ENCODE measurements at regions not wholly inside any gene's neighbourhood (a gene's known extent, or its start where the extent isn't known, plus 50 kb on each side); places are given as distances from the start of the nearest gene placed in this dataset.

DNA sequence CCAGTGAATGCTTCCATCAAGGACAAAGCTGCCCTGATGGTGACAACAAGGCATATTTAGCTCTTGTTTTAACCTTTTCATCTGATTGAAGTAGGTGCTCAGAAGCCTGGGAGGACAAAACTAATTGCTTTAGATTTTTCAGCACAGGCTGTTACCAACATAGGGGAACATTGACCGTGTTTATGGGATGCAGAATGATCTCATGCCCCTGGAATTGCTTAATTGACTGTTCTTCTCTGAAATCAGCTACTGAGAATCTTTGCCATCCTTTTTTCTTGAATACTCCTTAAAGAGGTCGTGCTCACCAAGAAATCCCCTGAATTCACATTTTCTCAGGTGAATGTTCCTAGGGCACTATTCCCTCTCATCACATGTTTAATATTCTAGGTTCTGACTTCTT lies 95.9 kb upstream of the CCDC190 start:
- Histone ChIP-seq H3K18ac (ENCODE audit: insufficient read length, low read depth, low read length) (no peak overlapping the region), H3K79me1 (ENCODE audit: insufficient read depth, low read depth, low read length, poor library complexity, severe bottlenecking) (no peaks in the 10 kb centered on the region), H4K20me1 (ENCODE audit: control insufficient read depth, insufficient read depth, insufficient read length) (no peaks in the 10 kb centered on the region), H4K5ac (ENCODE audit: insufficient read length, low read depth, low read length) (no peak overlapping the region), H3K27ac (ENCODE audit: insufficient read length, low read depth, low read length) (no peak overlapping the region), H2BK12ac (ENCODE audit: insufficient read length, low read depth, low read length) (no peak overlapping the region), H2AFZ (ENCODE audit: low read length) (no peak overlapping the region), H2BK5ac (ENCODE audit: insufficient read length, low read length) (no peak overlapping the region), H2BK120ac (ENCODE audit: low read depth, low read length, poor library complexity, severe bottlenecking) (no peak overlapping the region), H3K4me1 (ENCODE audit: insufficient read depth, low read length) (no peaks in the 10 kb centered on the region), H3K23me2 (ENCODE audit: insufficient read length, low read depth, low read length, poor library complexity, severe bottlenecking) (no peaks in the 10 kb centered on the region), H3K4me2 (ENCODE audit: insufficient read depth, insufficient read length, low read length) (no peak overlapping the region), H2AK5ac (ENCODE audit: insufficient read length, low read length) (no peak overlapping the region), H3K27me3 (ENCODE audit: insufficient read depth, low read length) (no peaks in the 10 kb centered on the region), H4K91ac (ENCODE audit: insufficient read length, low read depth, low read length) (no peak overlapping the region), H3K79me2 (ENCODE audit: insufficient read depth, low read length) (no peaks in the 10 kb centered on the region), H3K14ac (ENCODE audit: insufficient read depth, low read length) (no peak overlapping the region), H3K23ac (ENCODE audit: insufficient read length, low read depth, low read length) (no peak overlapping the region), H4K8ac (replicated peaks; ENCODE audit: insufficient read length, low read depth, low read length) (no peak overlapping the region), H3T11ph (ENCODE audit: low read length) (no peak overlapping the region), H3K4ac (ENCODE audit: low read depth, low read length) (no peak overlapping the region), H2BK20ac (ENCODE audit: low read depth, low read length, poor library complexity, severe bottlenecking) (no peak overlapping the region), H3K56ac (ENCODE audit: insufficient read length, low read depth, low read length) (no peak overlapping the region), H3K9me3 (ENCODE audit: control insufficient read depth, low read depth, low read length) (no peaks in the 10 kb centered on the region), H3K9ac (ENCODE audit: extremely low read depth, insufficient read length, low read length) (no peak overlapping the region), H2BK15ac (ENCODE audit: low read depth, low read length) (no peak overlapping the region)
- no peak overlapping the region for H3K27ac Mint-ChIP-seq
- H3K4me3 Mint-ChIP-seq, result no peak overlapping the region
- H3K9me3 Mint-ChIP-seq, result no peaks in the 10 kb centered on the region
- TF ChIP-seq, protein P1, sequence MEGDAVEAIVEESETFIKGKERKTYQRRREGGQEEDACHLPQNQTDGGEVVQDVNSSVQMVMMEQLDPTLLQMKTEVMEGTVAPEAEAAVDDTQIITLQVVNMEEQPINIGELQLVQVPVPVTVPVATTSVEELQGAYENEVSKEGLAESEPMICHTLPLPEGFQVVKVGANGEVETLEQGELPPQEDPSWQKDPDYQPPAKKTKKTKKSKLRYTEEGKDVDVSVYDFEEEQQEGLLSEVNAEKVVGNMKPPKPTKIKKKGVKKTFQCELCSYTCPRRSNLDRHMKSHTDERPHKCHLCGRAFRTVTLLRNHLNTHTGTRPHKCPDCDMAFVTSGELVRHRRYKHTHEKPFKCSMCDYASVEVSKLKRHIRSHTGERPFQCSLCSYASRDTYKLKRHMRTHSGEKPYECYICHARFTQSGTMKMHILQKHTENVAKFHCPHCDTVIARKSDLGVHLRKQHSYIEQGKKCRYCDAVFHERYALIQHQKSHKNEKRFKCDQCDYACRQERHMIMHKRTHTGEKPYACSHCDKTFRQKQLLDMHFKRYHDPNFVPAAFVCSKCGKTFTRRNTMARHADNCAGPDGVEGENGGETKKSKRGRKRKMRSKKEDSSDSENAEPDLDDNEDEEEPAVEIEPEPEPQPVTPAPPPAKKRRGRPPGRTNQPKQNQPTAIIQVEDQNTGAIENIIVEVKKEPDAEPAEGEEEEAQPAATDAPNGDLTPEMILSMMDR (conservative IDR thresholded peaks at IDR 0.05), result no peak
- no CpG with 5 or more reads among the region's 2 CpGs for WGBS (ENCODE audit: extremely low coverage, insufficient read length, low lambda C conversion rate)
- DNase-seq, result no peak
- no peaks in the 10 kb centered on the region for H3K27me3 Mint-ChIP-seq (ENCODE audit: low read depth)
- peaks cover 0 to 5% of the 10 kb centered on the region in 2 experiments; a peak in 1 of 4 replicates for H3K4me1 Mint-ChIP-seq
- H3K36me3 Mint-ChIP-seq (ENCODE audit: insufficient read depth in 1 of 3, low read depth in 3 of 3), result no peaks in the 10 kb centered on the region

All from H9 (cell line).